Activated CD4-positive, alpha-beta T cell treated with anti-CD3 and anti-CD28 coated beads for 36 hours (primary cell): ENCODE measurements at regions not wholly inside any gene's neighbourhood (a gene's known extent, or its start where the extent isn't known, plus 50 kb on each side); places are given as distances from the start of the nearest gene placed in this dataset.

ENCODE experiments used
- ATAC-seq: fragments of 200-7000 bp; cut with Tn5 transposase; one replicate; pipeline ENCODE4 v1.10.0; 2021; ENCODE audit warnings: mild to moderate bottlenecking, moderate library complexity
- CTCF ChIA-PET: fragments of 350-600 bp; sonication (Branson Sonifier 250); formaldehyde crosslinking; loops from one replicate; lab custom pipeline; 2021; ENCODE audit warnings: antibody characterized with exemption; lab: Charles Lee
- POLR2A ChIA-PET: fragments of 350-600 bp; sonication (Branson Sonifier 250); formaldehyde crosslinking; loops from one replicate; lab custom pipeline; 2021; ENCODE audit warnings: antibody characterized with exemption, inconsistent platforms; lab: Charles Lee
- DNase-seq: peaks from one replicate; pipeline ENCODE4 v3.0.0-alpha.2; 2020
- H3K27ac Mint-ChIP-seq: one replicate; pipeline ENCODE4 v1.8.0; 2021; ENCODE audit warnings: mixed read lengths
- H3K27me3 Mint-ChIP-seq: one replicate; pipeline ENCODE4 v1.8.0; 2021; ENCODE audit warnings: mixed read lengths
- H3K36me3 Mint-ChIP-seq: one replicate; pipeline ENCODE4 v1.8.0; 2021; ENCODE audit warnings: low read depth, mixed read lengths
- H3K4me1 Mint-ChIP-seq: one replicate; pipeline ENCODE4 v1.8.0; 2021; ENCODE audit warnings: mixed read lengths
- H3K4me3 Mint-ChIP-seq: one replicate; pipeline ENCODE4 v1.8.0; 2021; ENCODE audit warnings: mild to moderate bottlenecking, moderate library complexity, mixed read lengths
- H3K9me3 Mint-ChIP-seq: one replicate; pipeline ENCODE4 v1.8.0; 2021; ENCODE audit warnings: low read depth, mixed read lengths
- intact Hi-C, 2 experiments: fragments of 100-400 bp; cut with DNase I in 1 of 2; cut with micrococcal nuclease in 1 of 2; formaldehyde crosslinking; loops; one replicate each; pipeline versions ENCODE4 v1.14.2 to v1.15.1; 2022 to 2024; cut with DNase I, micrococcal nuclease

- POLR2A ChIA-PET = no interaction called here
Measured at GRCh38 chr16:73483934-73484711, 436.2 kb upstream of the ZFHX3 start.

GRCh38 chr16:73483076-73483791, 435.3 kb upstream of the ZFHX3 start:
- Mint-ChIP-seq H3K36me3 (no peaks in the 10 kb centered on the region), H3K27me3 (peaks cover 32% of the 10 kb centered on the region), H3K4me3 (no peak overlapping the region), H3K9me3 (no peaks in the 10 kb centered on the region), H3K27ac (no peak overlapping the region), H3K4me1 (peaks cover 9% of the 10 kb centered on the region)
- ChIA-PET CTCF (interaction anchor here (0.7 kb wide), 1 partner anchor 15 kb away, joined by 3 read pairs; no protein-coding TSS in a partner anchor), POLR2A (no interaction called here)
- ATAC-seq (no peak), DNase-seq (no peak)
- intact Hi-C loops = no loop called here

More at GRCh38 chr16:73483934-73484711, 436.2 kb upstream of the ZFHX3 start:
- peaks cover 32% of the 10 kb centered on the region for H3K27me3 Mint-ChIP-seq
- H3K4me1 Mint-ChIP-seq = peaks cover 9% of the 10 kb centered on the region
- CTCF ChIA-PET = no interaction called here
- ATAC-seq = no peak
- H3K4me3 Mint-ChIP-seq = no peak overlapping the region
- intact Hi-C loops = no loop called here
- DNase-seq = no peak
- no peak overlapping the region for H3K27ac Mint-ChIP-seq
- no peaks in the 10 kb centered on the region for H3K36me3 Mint-ChIP-seq
- H3K9me3 Mint-ChIP-seq = no peaks in the 10 kb centered on the region

- no peaks in the 10 kb centered on the region for H3K9me3 Mint-ChIP-seq
- H3K27me3 Mint-ChIP-seq = peaks cover 32% of the 10 kb centered on the region
- ATAC-seq = no peak
- no peak overlapping the region for H3K4me3 Mint-ChIP-seq
- ChIA-PET CTCF (interaction anchor here (0.7 kb wide), 1 partner anchor 14 kb away, joined by 3 read pairs; no protein-coding TSS in a partner anchor), POLR2A (no interaction called here)
- H3K27ac Mint-ChIP-seq = no peak overlapping the region
- intact Hi-C loops = no loop called here
- H3K36me3 Mint-ChIP-seq = no peaks in the 10 kb centered on the region
- H3K4me1 Mint-ChIP-seq = peaks cover 9% of the 10 kb centered on the region
- no peak for DNase-seq
Measured at GRCh38 chr16:73482310-73482709, 434.4 kb upstream of the ZFHX3 start.

GRCh38 chr16:73480381-73480780, 432.5 kb upstream of the ZFHX3 start:
- H3K27me3 Mint-ChIP-seq = peaks cover 27% of the 10 kb centered on the region
- H3K9me3 Mint-ChIP-seq = no peaks in the 10 kb centered on the region
- no peak overlapping the region for H3K4me3 Mint-ChIP-seq
- intact Hi-C loops = no loop called here
- peaks cover 9% of the 10 kb centered on the region for H3K4me1 Mint-ChIP-seq
- ATAC-seq (no peak), DNase-seq (no peak)
- no peak overlapping the region for H3K27ac Mint-ChIP-seq
- H3K36me3 Mint-ChIP-seq = no peaks in the 10 kb centered on the region
- ChIA-PET CTCF (no interaction called here), POLR2A (no interaction called here)

GRCh38 chr16:73473713-73474112, 425.8 kb upstream of the ZFHX3 start:
- H3K27ac Mint-ChIP-seq = no peak overlapping the region
- no peak for DNase-seq
- H3K4me3 Mint-ChIP-seq = no peak overlapping the region
- H3K36me3 Mint-ChIP-seq = no peaks in the 10 kb centered on the region
- ATAC-seq = no peak
- no peaks in the 10 kb centered on the region for H3K9me3 Mint-ChIP-seq
- no peaks in the 10 kb centered on the region for H3K4me1 Mint-ChIP-seq
- intact Hi-C loops = no loop called here
- POLR2A ChIA-PET = no interaction called here
- H3K27me3 Mint-ChIP-seq = no peaks in the 10 kb centered on the region
- CTCF ChIA-PET = interaction anchor here (0.9 kb wide), 1 partner anchor 33 kb away, joined by 3 read pairs; no protein-coding TSS in a partner anchor

- no peak for ATAC-seq
- ChIA-PET CTCF (no interaction called here), POLR2A (no interaction called here)
- Mint-ChIP-seq H3K27me3 (no peaks in the 10 kb centered on the region), H3K9me3 (peaks cover 8% of the 10 kb centered on the region), H3K27ac (no peak overlapping the region), H3K4me1 (no peaks in the 10 kb centered on the region), H3K4me3 (no peak overlapping the region), H3K36me3 (no peaks in the 10 kb centered on the region)
- intact Hi-C loops = no loop called here
- DNase-seq = no peak
Measured at GRCh38 chr16:73464834-73465233, 416.9 kb upstream of the ZFHX3 start.

- Mint-ChIP-seq H3K4me3 (no peak overlapping the region), H3K27ac (no peak overlapping the region), H3K36me3 (no peaks in the 10 kb centered on the region), H3K4me1 (no peaks in the 10 kb centered on the region), H3K9me3 (peaks cover 15% of the 10 kb centered on the region), H3K27me3 (no peaks in the 10 kb centered on the region)
- DNase-seq (no peak), ATAC-seq (no peak)
- ChIA-PET CTCF (no interaction called here), POLR2A (no interaction called here)
- intact Hi-C loops = no loop called here
Measured at GRCh38 chr16:73459586-73459985, 411.7 kb upstream of the ZFHX3 start.

GRCh38 chr16:73457851-73458250, 409.9 kb upstream of the ZFHX3 start:
- CTCF ChIA-PET = no interaction called here
- Mint-ChIP-seq H3K4me1 (no peaks in the 10 kb centered on the region), H3K4me3 (no peak overlapping the region)

GRCh38 chr16:73448970-73449369, 401.0 kb upstream of the ZFHX3 start:
- no peaks in the 10 kb centered on the region for H3K4me1 Mint-ChIP-seq
- no peak overlapping the region for H3K27ac Mint-ChIP-seq
- no peak for ATAC-seq
- H3K9me3 Mint-ChIP-seq = peaks cover 18% of the 10 kb centered on the region
- ChIA-PET CTCF (interaction anchor here (0.6 kb wide), 1 partner anchor 99 kb away, joined by 3 read pairs; no protein-coding TSS in a partner anchor), POLR2A (no interaction called here)
- H3K4me3 Mint-ChIP-seq = no peak overlapping the region
- intact Hi-C loops = no loop called here
- no peak for DNase-seq
- H3K36me3 Mint-ChIP-seq = no peaks in the 10 kb centered on the region
- H3K27me3 Mint-ChIP-seq = no peaks in the 10 kb centered on the region

More at GRCh38 chr16:73457851-73458250, 409.9 kb upstream of the ZFHX3 start:
- ATAC-seq (no peak), DNase-seq (no peak)
- intact Hi-C loops = no loop called here
- peaks cover 15% of the 10 kb centered on the region for H3K9me3 Mint-ChIP-seq
- no peak overlapping the region for H3K27ac Mint-ChIP-seq
- POLR2A ChIA-PET = no interaction called here
- H3K36me3 Mint-ChIP-seq = no peaks in the 10 kb centered on the region
- H3K27me3 Mint-ChIP-seq = no peaks in the 10 kb centered on the region

- ATAC-seq = no peak
- Mint-ChIP-seq H3K36me3 (no peaks in the 10 kb centered on the region), H3K27me3 (no peaks in the 10 kb centered on the region), H3K9me3 (peaks cover 18% of the 10 kb centered on the region), H3K4me1 (no peaks in the 10 kb centered on the region), H3K4me3 (no peak overlapping the region), H3K27ac (no peak overlapping the region)
- CTCF ChIA-PET = no interaction called here
- intact Hi-C loops = no loop called here
- no peak for DNase-seq
- POLR2A ChIA-PET = no interaction called here
Measured at GRCh38 chr16:73447846-73448245, 399.9 kb upstream of the ZFHX3 start.

GRCh38 chr16:73434621-73435020, 386.7 kb upstream of the ZFHX3 start:
- Mint-ChIP-seq H3K4me3 (no peak overlapping the region), H3K27me3 (peaks cover 2% of the 10 kb centered on the region), H3K9me3 (no peaks in the 10 kb centered on the region), H3K27ac (no peak overlapping the region), H3K4me1 (no peaks in the 10 kb centered on the region), H3K36me3 (no peaks in the 10 kb centered on the region)
- ATAC-seq (no peak), DNase-seq (no peak)
- CTCF ChIA-PET = no interaction called here
- POLR2A ChIA-PET = no interaction called here
- intact Hi-C loops = no loop called here
